Esophagus mucosa (tissue), 1 donor: ENCODE measurements at regions not wholly inside any gene's neighbourhood (a gene's known extent, or its start where the extent isn't known, plus 50 kb on each side); places are given as distances from the start of the nearest gene placed in this dataset.
"Not testable (repeated sequence)": the region's sequence is repeated elsewhere in the genome, so short reads cannot be mapped to it uniquely, and the experiment has no call there.

Experiments used
- ATAC-seq: fragments of 200-7000 bp; cut with Tn5 transposase; one replicate; pipeline ENCODE4 v1.9.1; 2020
- donor health status: DM: yes; HTN: yes; CAD: no.

DNA sequence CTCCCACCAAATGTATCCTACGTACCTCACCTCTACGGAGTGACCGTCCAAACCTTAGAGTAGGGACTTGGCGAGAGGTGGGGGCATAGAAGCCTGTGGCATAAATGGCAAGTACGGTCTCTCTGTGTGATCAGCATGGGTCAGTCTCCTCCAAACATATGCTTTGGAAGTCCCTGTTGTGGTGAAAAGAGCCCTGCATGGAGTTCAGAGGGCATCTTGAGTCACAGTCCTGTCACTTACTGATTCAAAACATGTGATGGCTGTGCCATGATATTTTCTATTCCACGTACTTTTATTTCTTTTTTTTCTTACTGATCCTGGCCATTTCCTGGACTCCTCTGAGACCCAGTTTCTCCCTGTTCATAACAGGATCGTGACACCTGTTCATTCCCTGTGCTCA is 67.5 kb upstream of the CEP85L start:
- ATAC-seq = no peak

DNA sequence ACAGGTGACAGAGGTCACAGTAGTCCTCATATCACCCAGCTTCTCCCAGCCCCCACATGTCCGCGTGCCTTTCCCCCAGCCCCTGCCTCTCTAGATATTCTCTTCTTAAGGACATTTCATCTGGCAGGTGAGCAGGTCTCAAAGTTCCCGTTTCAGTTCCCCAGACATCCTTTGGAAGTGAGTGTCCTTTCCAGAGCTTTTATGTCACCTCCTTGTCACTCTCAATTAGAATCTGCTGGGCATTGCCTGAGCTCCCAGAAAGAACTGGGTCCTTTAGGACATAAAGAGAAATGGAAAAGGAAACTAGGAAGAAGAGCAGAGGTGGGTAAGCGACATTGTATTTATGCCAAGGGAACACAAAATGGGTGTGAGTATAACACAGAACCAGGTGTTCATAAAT is 66.9 kb upstream of the CEP85L start:
- no peak for ATAC-seq

DNA sequence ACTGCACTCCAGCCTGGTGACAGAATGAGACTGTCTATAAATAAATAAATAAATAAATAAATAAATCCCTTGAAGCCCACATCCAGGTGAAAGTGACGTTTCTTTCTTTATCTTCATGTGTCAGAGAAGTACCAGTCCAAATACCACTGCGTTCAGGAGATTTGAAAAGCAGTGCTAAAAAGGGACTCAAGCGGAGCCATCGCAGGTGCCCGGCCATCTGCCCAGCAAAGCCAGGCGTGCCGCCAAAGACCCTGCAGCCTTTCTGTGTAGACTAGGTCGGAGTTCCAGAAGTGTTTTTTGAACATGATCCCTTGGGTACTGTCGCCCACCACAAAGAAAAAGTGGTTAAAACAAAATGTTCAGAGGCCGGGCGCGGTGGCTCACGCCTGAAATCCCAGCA is 65.7 kb upstream of the CEP85L start:
- no peak for ATAC-seq

DNA sequence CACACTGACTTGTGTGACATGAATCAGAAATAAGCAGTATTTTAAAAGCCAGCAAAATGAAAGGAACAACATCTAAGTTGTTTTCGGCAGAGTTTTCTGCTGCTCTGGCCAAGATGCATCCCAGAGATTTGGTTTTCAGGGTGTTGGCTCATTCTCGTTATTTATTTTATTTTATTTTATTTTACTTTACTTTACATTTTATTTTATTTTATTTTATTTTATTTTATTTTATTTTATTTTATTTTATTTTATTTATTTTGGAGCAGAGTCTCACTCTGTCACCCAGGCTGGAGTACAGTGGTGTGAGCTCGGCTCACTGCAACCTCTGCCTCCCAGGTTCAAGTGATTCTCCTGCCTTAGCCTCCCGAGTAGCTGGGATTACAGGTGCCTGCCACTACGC is 64.5 kb upstream of the CEP85L start:
- not testable (repeated sequence) for ATAC-seq

DNA sequence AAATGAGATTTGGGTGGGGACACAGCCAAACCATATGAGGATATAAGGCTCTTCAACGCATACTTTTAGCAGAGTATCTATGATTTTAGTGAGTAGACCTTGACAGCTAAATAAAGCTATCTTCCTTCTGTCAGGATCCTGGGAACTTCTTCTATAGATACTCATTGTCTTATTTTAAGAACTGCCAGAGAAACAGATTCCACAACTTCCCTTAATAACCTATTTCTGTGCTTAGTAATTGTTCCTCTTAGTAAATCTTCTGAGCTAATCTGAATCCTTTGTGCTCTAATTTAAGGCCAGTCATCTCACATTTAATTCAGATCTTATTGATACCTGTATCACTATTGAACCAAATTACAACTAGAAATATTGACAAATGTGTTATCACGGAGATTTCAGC is 64.0 kb upstream of the CEP85L start:
- no peak for ATAC-seq

DNA sequence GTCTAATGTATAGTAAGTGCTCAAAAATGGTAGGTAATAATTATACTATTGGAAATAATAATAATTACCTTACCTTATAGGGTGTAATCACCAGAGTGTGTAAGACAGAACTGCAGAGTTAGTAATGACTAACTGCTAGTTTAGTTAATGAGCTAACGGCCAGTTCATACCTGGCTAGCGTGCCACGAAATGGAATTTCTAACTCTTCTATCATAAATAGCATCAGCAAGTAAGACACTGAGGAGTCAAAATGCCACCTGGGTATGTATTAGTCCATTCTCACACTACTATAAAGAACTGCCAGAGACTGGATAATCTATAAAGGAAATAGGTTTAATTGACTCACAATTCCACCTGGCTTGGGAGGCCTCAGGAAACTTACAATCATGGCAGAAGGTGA is 63.4 kb upstream of the CEP85L start:
- ATAC-seq = no peak

DNA sequence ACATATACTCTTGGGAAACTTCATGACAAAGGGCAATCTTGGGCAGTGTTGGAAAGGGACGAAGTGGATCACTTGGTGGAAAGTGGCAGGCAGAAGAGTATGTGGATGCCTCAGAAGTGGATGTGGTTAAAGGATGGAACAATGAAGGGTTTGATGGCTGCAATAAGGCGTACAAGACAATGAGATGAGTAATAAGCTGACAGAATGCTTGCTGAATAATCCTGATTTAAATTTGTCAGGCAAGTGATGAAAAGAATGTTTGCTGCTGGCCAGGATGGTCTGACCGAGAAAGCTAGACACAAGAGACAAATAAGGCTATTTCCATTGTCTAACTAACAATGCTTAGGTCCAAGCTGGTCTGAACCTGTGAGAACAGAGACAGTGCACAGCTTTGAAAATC is 61.6 kb upstream of the CEP85L start:
- no peak for ATAC-seq

DNA sequence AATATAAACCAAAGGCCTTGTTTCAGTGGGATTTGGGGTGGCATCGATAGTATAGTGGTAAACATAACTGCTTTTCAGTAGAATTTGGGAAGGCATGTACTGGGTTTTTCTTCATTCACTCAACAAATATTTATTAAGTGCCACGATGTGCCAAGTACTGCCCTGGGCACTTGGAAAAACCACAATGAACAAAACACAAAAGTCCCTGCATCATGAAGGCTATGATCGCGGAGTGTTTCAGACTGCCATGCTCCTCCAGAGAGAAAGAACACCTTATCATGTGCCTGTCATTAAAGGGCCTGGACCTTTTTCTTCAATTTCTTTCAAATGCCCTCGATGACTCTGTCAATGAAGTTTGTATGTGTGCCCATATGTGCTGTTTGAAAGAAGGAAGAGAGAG is 59.2 kb upstream of the CEP85L start:
- no peak for ATAC-seq

DNA sequence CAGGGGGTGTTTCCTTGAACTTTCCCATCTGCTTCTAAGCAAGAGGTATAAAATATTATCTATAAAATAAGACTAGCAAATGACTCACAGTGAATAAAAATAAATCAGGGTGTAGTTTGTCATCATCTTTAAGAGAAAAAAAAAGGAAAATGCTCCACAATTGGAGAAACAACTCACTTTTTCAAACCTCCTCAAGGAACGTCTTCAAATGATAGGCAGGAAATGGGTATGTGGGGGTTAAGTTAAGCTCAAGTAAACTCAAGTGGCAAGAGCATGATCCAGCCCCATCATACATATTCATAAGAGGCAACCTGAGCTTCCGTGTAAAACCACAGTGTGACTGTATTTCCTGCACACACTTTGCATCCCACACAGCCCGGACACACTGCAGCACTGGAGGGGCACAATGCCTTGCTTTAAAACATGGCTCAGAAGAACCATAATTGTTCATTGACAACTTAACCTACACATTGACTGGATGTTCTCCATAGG is 58.5 kb upstream of the CEP85L start:
- ATAC-seq = peak; percentile 78

DNA sequence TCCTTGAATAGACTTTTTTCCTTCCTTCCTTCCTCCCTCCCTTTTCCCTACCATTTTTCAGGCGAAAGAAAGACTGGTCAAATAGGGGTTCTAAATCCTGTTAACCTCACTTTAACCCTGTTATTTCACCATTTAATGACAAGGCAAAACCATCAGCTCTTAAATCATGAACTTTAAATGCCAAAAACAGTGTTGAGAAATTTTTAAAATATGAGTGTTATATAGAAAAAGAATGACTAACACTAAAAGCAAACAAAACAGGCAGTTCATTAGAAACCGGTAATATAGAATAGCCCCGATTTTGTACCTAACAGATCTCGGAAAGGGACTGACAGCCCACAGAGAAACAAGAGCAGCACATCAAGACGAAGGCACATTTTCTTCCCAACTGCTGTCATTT is 57.4 kb upstream of the CEP85L start:
- no peak for ATAC-seq

DNA sequence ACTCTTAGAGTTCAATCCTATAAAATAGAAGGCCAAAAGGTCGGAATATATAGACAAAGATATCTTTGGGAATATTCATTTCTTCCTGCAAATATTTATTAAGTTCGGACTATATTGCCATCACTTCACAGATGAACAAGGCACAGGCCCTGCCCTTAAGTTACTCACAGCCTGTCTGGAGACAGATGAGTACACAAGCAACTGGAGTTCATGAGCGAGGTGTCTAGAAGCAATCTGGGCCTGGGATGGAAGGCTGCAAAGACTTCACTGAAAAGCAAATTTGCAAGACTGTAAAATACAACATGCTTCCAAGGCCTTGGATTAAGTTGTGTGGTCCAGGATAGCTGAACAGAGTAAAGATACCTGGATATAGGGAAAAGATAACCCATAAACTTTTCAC is 56.7 kb upstream of the CEP85L start:
- no peak for ATAC-seq

DNA sequence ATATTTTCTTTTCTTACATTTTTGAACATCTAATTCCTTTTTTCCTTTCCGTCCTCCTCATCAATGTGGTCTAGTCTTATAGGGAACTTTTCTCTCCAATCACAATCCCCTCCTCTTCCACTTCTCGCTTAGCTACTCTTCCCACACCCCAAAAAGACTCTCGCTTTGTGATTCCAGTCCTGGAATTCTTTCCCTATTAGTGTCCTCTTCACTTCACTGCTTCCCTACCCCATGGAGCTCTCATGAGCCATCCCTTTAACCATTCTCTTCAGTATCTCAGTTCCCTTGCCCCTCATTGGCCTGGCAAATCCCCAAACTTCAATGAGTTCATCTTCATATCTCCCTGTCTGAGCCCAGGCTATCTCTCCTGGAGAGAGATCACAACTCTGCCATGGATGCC is 55.3 kb upstream of the CEP85L start:
- ATAC-seq = no peak

DNA sequence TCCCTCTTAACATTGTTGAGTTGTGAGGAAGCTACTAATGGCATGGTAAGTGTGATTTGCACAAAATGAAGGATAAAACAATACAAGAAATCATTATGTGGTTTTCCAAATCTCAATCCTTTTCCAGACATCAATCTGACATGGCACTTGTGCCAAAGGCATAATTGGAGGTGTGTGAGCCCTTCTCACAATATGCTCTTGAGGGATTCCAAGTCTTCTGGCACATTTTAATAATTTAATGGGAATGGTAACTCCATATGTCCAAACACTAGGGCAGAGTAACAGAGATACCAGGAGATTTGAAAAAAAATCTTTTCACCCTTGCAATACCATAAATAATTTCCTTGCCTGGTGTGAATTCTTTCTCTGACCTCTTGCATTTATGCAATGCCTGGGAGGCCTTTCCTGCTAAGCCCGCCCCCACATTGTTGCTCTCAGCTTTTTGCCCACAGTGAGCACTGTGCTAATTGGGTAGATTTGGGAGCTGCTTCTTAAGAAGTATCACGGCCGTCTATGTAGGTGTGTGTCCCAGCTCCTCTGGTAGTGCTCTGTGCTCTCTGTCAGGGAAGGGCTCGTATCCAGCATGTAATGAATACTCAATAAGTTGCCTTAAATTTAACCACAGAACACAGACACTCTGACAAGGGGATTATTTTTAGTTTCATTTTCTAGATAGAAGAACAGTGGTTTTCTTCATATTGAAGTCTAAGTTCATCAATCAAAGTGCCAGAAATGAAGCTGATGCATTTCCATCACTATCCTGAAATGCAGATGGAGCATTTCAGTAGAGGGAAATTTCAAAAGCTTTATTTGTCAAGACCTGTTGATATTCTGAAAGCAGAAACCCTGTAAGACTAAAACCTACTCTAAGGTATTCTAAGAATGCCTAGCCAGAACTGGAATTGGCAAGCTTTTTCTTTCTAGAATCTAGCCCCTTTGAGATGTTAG is 54.4 kb upstream of the CEP85L start:
- ATAC-seq = no peak

DNA sequence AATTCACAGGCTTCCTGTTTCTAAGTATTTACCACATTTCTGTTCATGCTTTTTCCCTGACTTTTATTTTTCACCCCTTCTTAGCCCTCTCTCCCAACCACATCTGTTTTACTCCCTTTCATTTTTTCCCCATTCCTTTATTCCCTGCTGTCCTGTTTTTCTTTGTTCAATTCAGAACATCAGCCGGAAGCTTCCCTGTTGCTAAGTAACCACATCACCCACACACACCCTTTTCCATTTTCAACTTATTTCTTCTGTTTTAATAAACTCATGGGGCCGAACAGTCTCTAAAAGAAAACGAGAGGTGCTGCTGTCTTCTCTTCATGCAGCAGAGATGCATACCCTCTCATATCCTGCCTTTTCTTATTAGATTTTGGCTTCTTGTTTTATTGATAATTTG is 53.5 kb upstream of the CEP85L start:
- ATAC-seq = no peak

DNA sequence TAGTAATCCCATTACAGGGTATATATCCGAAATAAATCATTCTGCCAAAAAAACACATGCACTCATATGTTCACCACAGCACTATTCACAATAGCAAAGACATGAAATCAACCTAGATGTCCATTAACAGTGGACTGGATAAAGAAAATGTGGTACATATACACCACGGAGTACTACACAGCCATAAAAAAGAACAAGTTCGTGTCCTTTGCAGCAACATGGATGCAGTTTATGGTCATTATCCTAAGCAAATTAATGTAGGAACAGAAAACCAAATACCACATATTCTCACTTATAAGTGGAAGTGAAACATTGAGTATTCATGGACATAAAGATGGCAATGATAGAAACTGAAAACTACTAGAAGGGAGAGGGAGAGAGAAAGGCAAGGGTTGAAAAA is 49.9 kb upstream of the CEP85L start:
- ATAC-seq = not testable (repeated sequence)
